ENCODE measurements at regions not wholly inside any gene's neighbourhood (a gene's known extent, or its start where the extent isn't known, plus 50 kb on each side); places are given as distances from the start of the nearest gene placed in this dataset.

- H3K14ac ChIP-seq (replicated peaks; ENCODE audit: low read depth, low read length), result no peak overlapping the region
- H3K36me3 ChIP-seq (ENCODE audit: control insufficient read depth, insufficient read depth, low read length), result no peaks in the 10 kb centered on the region
- dilution Hi-C loops (cut with HindIII; ENCODE audit: low sequenced_read_pairs, unreplicated experiment), result no loop called here
- no peak overlapping the region for H3K23ac ChIP-seq (ENCODE audit: low read depth, low read length)
- H3K4me2 ChIP-seq (ENCODE audit: low read depth, low read length), result no peak overlapping the region
- no peak for DNase-seq
- no peaks in the 10 kb centered on the region for H3K9me1 ChIP-seq (ENCODE audit: insufficient read depth, low read length)
- in situ Hi-C loops (cut with MboI; ENCODE audit: low sequenced_read_pairs), result no loop called here
- no peak overlapping the region for H3K9ac ChIP-seq (ENCODE audit: low read depth, low read length)
- H4K20me1 ChIP-seq (ENCODE audit: insufficient read depth, low read length), result no peaks in the 10 kb centered on the region
- TF ChIP-seq MAZ (IDR thresholded peaks at IDR 0.05; ENCODE audit: borderline replicate concordance, low read depth, low read length) (no peak), SMC3 (IDR thresholded peaks at IDR 0.05; ENCODE audit: low read depth, low read length) (no peak), RFX5 (IDR thresholded peaks at IDR 0.05; ENCODE audit: low read depth, low read length) (no peak)
- CTCF ChIA-PET, result no interaction called here
- no peaks in the 10 kb centered on the region for H3K4me1 ChIP-seq (ENCODE audit: control insufficient read depth, insufficient read depth, low read length)
- WGBS, 2 experiments (ENCODE audit: extremely low coverage in 2 of 2, insufficient read length in 1 of 2), result no CpG with 5 or more reads among the region's 3 CpGs
- H4K8ac ChIP-seq (ENCODE audit: low read depth in 2 of 2, low read length in 2 of 2), result no peak overlapping the region
- no peak overlapping the region for H3K4me3 ChIP-seq (ENCODE audit: insufficient read depth, low read depth, low read length)
- BruUV-seq (replicated peaks), result no TSS peak
- no peak overlapping the region for H2AK9ac ChIP-seq (replicated peaks; ENCODE audit: low read depth, low read length, poor library complexity)
- no peak overlapping the region for H2BK20ac ChIP-seq (ENCODE audit: low read depth, low read length)
- H2BK120ac ChIP-seq (ENCODE audit: low read depth, low read length), result no peak overlapping the region
- H4K91ac ChIP-seq (ENCODE audit: insufficient read depth, low read depth, low read length), result no peak overlapping the region
- no peak overlapping the region for H3K4ac ChIP-seq (ENCODE audit: low read depth, low read length)
- H3K27ac ChIP-seq (ENCODE audit: insufficient read depth, low read length), result no peak overlapping the region
- no peak for ATAC-seq (ENCODE audit: low read depth)
- POLR2A ChIA-PET (ENCODE audit: unreplicated experiment), result no interaction called here
- no peaks in the 10 kb centered on the region for H3K27me3 ChIP-seq (ENCODE audit: control insufficient read depth, insufficient read depth, low read length)
- no peak overlapping the region for H2AK5ac ChIP-seq (ENCODE audit: low read depth, low read length)
- no peaks in the 10 kb centered on the region for H3K79me1 ChIP-seq (ENCODE audit: low read depth in 1 of 2, low read length in 2 of 2)
- H2BK5ac ChIP-seq (ENCODE audit: low read depth, low read length, poor library complexity, severe bottlenecking), result no peak overlapping the region
- no peak overlapping the region for H2AFZ ChIP-seq (replicated peaks; ENCODE audit: low read length, poor library complexity)
- no peak overlapping the region for H3K56ac ChIP-seq (ENCODE audit: extremely low read depth, insufficient read depth, low read length)
- H3K9me3 ChIP-seq (ENCODE audit: control insufficient read depth, insufficient read depth, low read length), result peaks cover 7% of the 10 kb centered on the region
- H3K18ac ChIP-seq (ENCODE audit: low read depth, low read length), result no peak overlapping the region
- intact Hi-C loops (cut with micrococcal nuclease), result no loop called here
- no peak overlapping the region for H2BK15ac ChIP-seq (ENCODE audit: low read depth, low read length)
- H4K5ac ChIP-seq (ENCODE audit: low read depth, low read length), result no peak overlapping the region
These were observed 1052.2 kb upstream of the SPRY2 start for GRCh38 chr13:81393110-81393509.

Data from IMR-90 (cell line).